Activated CD4-positive, alpha-beta memory T cell treated with anti-CD3 and anti-CD28 coated beads for 36 hours (primary cell): ENCODE measurements at regions not wholly inside any gene's neighbourhood (a gene's known extent, or its start where the extent isn't known, plus 50 kb on each side); places are given as distances from the start of the nearest gene placed in this dataset.
A peak's percentile ranks its signal among the peaks of the same experiment; 100 is the strongest.
"Not testable (repeated sequence)": the region's sequence is repeated elsewhere in the genome, so short reads cannot be mapped to it uniquely, and the experiment has no call there.

Source experiments
- CTCF ChIA-PET: fragments of 350-600 bp; sonication (Branson Sonifier 250); formaldehyde crosslinking; loops from one replicate; lab custom pipeline; 2021; ENCODE audit warnings: antibody characterized with exemption, inconsistent platforms; lab: Charles Lee
- POLR2A ChIA-PET: fragments of 350-600 bp; sonication (Branson Sonifier 250); formaldehyde crosslinking; loops from one replicate; lab custom pipeline; 2021; ENCODE audit warnings: antibody characterized with exemption; lab: Charles Lee
- DNase-seq: peaks from one replicate; pipeline ENCODE4 v3.0.0-alpha.2; 2020
- H3K27ac Mint-ChIP-seq: one replicate; pipeline ENCODE4 v1.8.0; 2021; ENCODE audit warnings: mixed read lengths
- H3K27me3 Mint-ChIP-seq: one replicate; pipeline ENCODE4 v1.8.0; 2021; ENCODE audit warnings: mixed read lengths
- H3K36me3 Mint-ChIP-seq: one replicate; pipeline ENCODE4 v1.8.0; 2021; ENCODE audit warnings: mixed read lengths
- H3K4me1 Mint-ChIP-seq: one replicate; pipeline ENCODE4 v1.8.0; 2021; ENCODE audit warnings: low read depth, mixed read lengths
- H3K4me3 Mint-ChIP-seq: one replicate; pipeline ENCODE4 v1.8.0; 2021; ENCODE audit warnings: mild to moderate bottlenecking, mixed read lengths
- H3K9me3 Mint-ChIP-seq: one replicate; pipeline ENCODE4 v1.8.0; 2021; ENCODE audit warnings: mixed read lengths
- intact Hi-C: fragments of 100-400 bp; cut with micrococcal nuclease; formaldehyde crosslinking; loops from one replicate; pipeline ENCODE4 v1.15.1; 2023

- Mint-ChIP-seq H3K9me3 (no peaks in the 10 kb centered on the region), H3K27me3 (no peaks in the 10 kb centered on the region), H3K36me3 (no peaks in the 10 kb centered on the region), H3K4me3 (no peak overlapping the region), H3K4me1 (no peaks in the 10 kb centered on the region), H3K27ac (no peak overlapping the region)
- intact Hi-C loops = loop anchor here (1.0 to 2.0 kb wide), 3 partner anchors 14 to 531 kb away; partner anchors contain the start of gene DUSP10
- ChIA-PET CTCF (interaction anchor here (0.6 to 1.5 kb wide), 7 partner anchors 17 to 1136 kb away, joined by 3 to 13 read pairs (median 4); partner anchors contain the start of gene DUSP10), POLR2A (no interaction called here)
- peak; percentile 27 for DNase-seq
Measured at GRCh38 chr1:222009105-222009730, 267.3 kb upstream of the DUSP10 start.

GRCh38 chr1:222006715-222007114, 264.8 kb upstream of the DUSP10 start:
- Mint-ChIP-seq H3K4me1 (no peaks in the 10 kb centered on the region), H3K4me3 (no peak overlapping the region), H3K36me3 (no peaks in the 10 kb centered on the region), H3K27me3 (no peaks in the 10 kb centered on the region), H3K27ac (no peak overlapping the region), H3K9me3 (no peaks in the 10 kb centered on the region)
- CTCF ChIA-PET = no interaction called here
- POLR2A ChIA-PET = no interaction called here
- intact Hi-C loops = no loop called here
- DNase-seq = no peak

- no peak for DNase-seq
- Mint-ChIP-seq H3K4me1 (no peaks in the 10 kb centered on the region), H3K27ac (no peak overlapping the region), H3K4me3 (no peak overlapping the region), H3K36me3 (no peaks in the 10 kb centered on the region), H3K9me3 (no peaks in the 10 kb centered on the region), H3K27me3 (no peaks in the 10 kb centered on the region)
- POLR2A ChIA-PET = no interaction called here
- intact Hi-C loops = no loop called here
- CTCF ChIA-PET = no interaction called here
Measured at GRCh38 chr1:222004784-222005183, 262.9 kb upstream of the DUSP10 start.

GRCh38 chr1:222004034-222004433, 262.1 kb upstream of the DUSP10 start:
- Mint-ChIP-seq H3K9me3 (no peaks in the 10 kb centered on the region), H3K27ac (no peak overlapping the region), H3K4me3 (no peak overlapping the region), H3K4me1 (no peaks in the 10 kb centered on the region), H3K27me3 (no peaks in the 10 kb centered on the region), H3K36me3 (no peaks in the 10 kb centered on the region)
- POLR2A ChIA-PET = no interaction called here
- CTCF ChIA-PET = no interaction called here
- intact Hi-C loops = no loop called here
- no peak for DNase-seq

GRCh38 chr1:222002503-222002902, 260.6 kb upstream of the DUSP10 start:
- intact Hi-C loops = no loop called here
- CTCF ChIA-PET = interaction anchor here (0.7 kb wide), 1 partner anchor 294 kb away, joined by 4 read pairs; no protein-coding TSS in a partner anchor
- no peaks in the 10 kb centered on the region for H3K4me1 Mint-ChIP-seq
- no peak overlapping the region for H3K4me3 Mint-ChIP-seq
- H3K9me3 Mint-ChIP-seq = no peaks in the 10 kb centered on the region
- POLR2A ChIA-PET = no interaction called here
- H3K27ac Mint-ChIP-seq = no peak overlapping the region
- H3K36me3 Mint-ChIP-seq = no peaks in the 10 kb centered on the region
- H3K27me3 Mint-ChIP-seq = no peaks in the 10 kb centered on the region
- no peak for DNase-seq

GRCh38 chr1:222000131-222000530, 258.2 kb upstream of the DUSP10 start:
- Mint-ChIP-seq H3K27ac (no peak overlapping the region), H3K4me1 (peaks cover 6% of the 10 kb centered on the region), H3K36me3 (no peaks in the 10 kb centered on the region), H3K4me3 (no peak overlapping the region), H3K9me3 (no peaks in the 10 kb centered on the region), H3K27me3 (no peaks in the 10 kb centered on the region)
- POLR2A ChIA-PET = no interaction called here
- DNase-seq = no peak
- intact Hi-C loops = no loop called here
- CTCF ChIA-PET = no interaction called here

GRCh38 chr1:221998781-221999180, 256.9 kb upstream of the DUSP10 start:
- Mint-ChIP-seq H3K9me3 (no peaks in the 10 kb centered on the region), H3K36me3 (no peaks in the 10 kb centered on the region), H3K4me3 (no peak overlapping the region), H3K4me1 (peaks cover 20% of the 10 kb centered on the region), H3K27me3 (no peaks in the 10 kb centered on the region), H3K27ac (no peak overlapping the region)
- intact Hi-C loops = loop anchor here (5.0 to 10.0 kb wide), 4 partner anchors 456 to 1756 kb away; no protein-coding TSS in a partner anchor
- CTCF ChIA-PET = no interaction called here
- DNase-seq = no peak
- POLR2A ChIA-PET = interaction anchor here (0.6 kb wide), 1 partner anchor 94 kb away, joined by 3 read pairs; no protein-coding TSS in a partner anchor

- ChIA-PET POLR2A (interaction anchor here (0.6 kb wide), 1 partner anchor 93 kb away, joined by 3 read pairs; no protein-coding TSS in a partner anchor), CTCF (no interaction called here)
- Mint-ChIP-seq H3K27me3 (no peaks in the 10 kb centered on the region), H3K4me3 (no peak overlapping the region), H3K27ac (no peak overlapping the region), H3K4me1 (peaks cover 25% of the 10 kb centered on the region), H3K36me3 (no peaks in the 10 kb centered on the region), H3K9me3 (no peaks in the 10 kb centered on the region)
- intact Hi-C loops = loop anchor here (5.0 to 10.0 kb wide), 4 partner anchors 457 to 1756 kb away; no protein-coding TSS in a partner anchor
- DNase-seq = no peak
Measured at GRCh38 chr1:221998186-221998612, 256.3 kb upstream of the DUSP10 start.

- intact Hi-C loops = loop anchor here (5.0 to 10.0 kb wide), 4 partner anchors 458 to 1755 kb away; no protein-coding TSS in a partner anchor
- H3K9me3 Mint-ChIP-seq, H3K36me3 Mint-ChIP-seq, POLR2A ChIA-PET, H3K4me3 Mint-ChIP-seq, DNase-seq, CTCF ChIA-PET, H3K27ac Mint-ChIP-seq, H3K27me3 Mint-ChIP-seq: not testable (repeated sequence)
- peaks cover 35% of the 10 kb centered on the region for H3K4me1 Mint-ChIP-seq
Measured at GRCh38 chr1:221997012-221997411, 255.1 kb upstream of the DUSP10 start.

GRCh38 chr1:221994939-221995338, 253.1 kb upstream of the DUSP10 start:
- intact Hi-C loops = loop anchor here (1.0 to 10.0 kb wide), 18 partner anchors 14 to 1753 kb away; partner anchors contain the start of gene DUSP10
- POLR2A ChIA-PET = interaction anchor here (0.9 to 2.1 kb wide), 3 partner anchors 193 to 253 kb away, joined by 3 to 7 read pairs (median 4); partner anchors contain the start of gene DUSP10
- DNase-seq = no peak
- Mint-ChIP-seq H3K27me3 (peaks cover 2% of the 10 kb centered on the region), H3K27ac (peak overlapping the region; percentile 97), H3K4me3 (no peak overlapping the region), H3K36me3 (no peaks in the 10 kb centered on the region), H3K9me3 (no peaks in the 10 kb centered on the region), H3K4me1 (peaks cover 38% of the 10 kb centered on the region)
- CTCF ChIA-PET = no interaction called here

- Mint-ChIP-seq H3K4me3 (no peak overlapping the region), H3K9me3 (no peaks in the 10 kb centered on the region), H3K27ac (peak overlapping the region; percentile 97), H3K36me3 (no peaks in the 10 kb centered on the region), H3K4me1 (peaks cover 38% of the 10 kb centered on the region), H3K27me3 (peaks cover 2% of the 10 kb centered on the region)
- DNase-seq = peak; percentile 60
- POLR2A ChIA-PET = interaction anchor here (0.9 to 2.1 kb wide), 3 partner anchors 192 to 252 kb away, joined by 3 to 7 read pairs (median 4); partner anchors contain the start of gene DUSP10
- CTCF ChIA-PET = interaction anchor here (1.3 kb wide), 1 partner anchor 251 kb away, joined by 3 read pairs; no protein-coding TSS in a partner anchor
- intact Hi-C loops = loop anchor here (1.0 to 10.0 kb wide), 17 partner anchors 15 to 651 kb away; partner anchors contain the start of gene DUSP10
Measured at GRCh38 chr1:221994274-221994698, 252.4 kb upstream of the DUSP10 start.

GRCh38 chr1:221993444-221993948, 251.6 kb upstream of the DUSP10 start:
- intact Hi-C loops = loop anchor here (10.0 kb wide), 3 partner anchors 461 to 651 kb away; no protein-coding TSS in a partner anchor
- Mint-ChIP-seq H3K9me3 (no peaks in the 10 kb centered on the region), H3K36me3 (no peaks in the 10 kb centered on the region), H3K27me3 (peaks cover 2% of the 10 kb centered on the region), H3K4me1 (peaks cover 38% of the 10 kb centered on the region), H3K27ac (peak overlapping the region; percentile 97), H3K4me3 (no peak overlapping the region)
- DNase-seq = no peak
- ChIA-PET POLR2A (interaction anchor here (1.4 to 2.1 kb wide), 2 partner anchors 199 to 252 kb away, joined by 4 to 7 read pairs; partner anchors contain the start of gene DUSP10), CTCF (interaction anchor here (0.6 to 1.3 kb wide), 3 partner anchors 33 to 250 kb away, joined by 3 read pairs; no protein-coding TSS in a partner anchor)
